DMS114 treated with DMSO at 0.1 percent for 48 hours (cell line): ENCODE measurements at regions not wholly inside any gene's neighbourhood (a gene's known extent, or its start where the extent isn't known, plus 50 kb on each side); places are given as distances from the start of the nearest gene placed in this dataset.
A peak's percentile ranks its signal among the peaks of the same experiment; 100 is the strongest.
"Not testable (repeated sequence)": the region's sequence is repeated elsewhere in the genome, so short reads cannot be mapped to it uniquely, and the experiment has no call there.

Experiments used
- DNase-seq: peaks from one replicate; lab custom pipeline; 2025; ENCODE audit not compliant: unreplicated experiment; lab: John Stamatoyannopoulos, UW

GRCh38 chr17:70510288-70510687 lies 341.0 kb downstream of the KCNJ2 start:
- DNase-seq: no peak

- no peak for DNase-seq
These were observed 348.5 kb downstream of the KCNJ2 start for GRCh38 chr17:70517816-70518215.

DNA sequence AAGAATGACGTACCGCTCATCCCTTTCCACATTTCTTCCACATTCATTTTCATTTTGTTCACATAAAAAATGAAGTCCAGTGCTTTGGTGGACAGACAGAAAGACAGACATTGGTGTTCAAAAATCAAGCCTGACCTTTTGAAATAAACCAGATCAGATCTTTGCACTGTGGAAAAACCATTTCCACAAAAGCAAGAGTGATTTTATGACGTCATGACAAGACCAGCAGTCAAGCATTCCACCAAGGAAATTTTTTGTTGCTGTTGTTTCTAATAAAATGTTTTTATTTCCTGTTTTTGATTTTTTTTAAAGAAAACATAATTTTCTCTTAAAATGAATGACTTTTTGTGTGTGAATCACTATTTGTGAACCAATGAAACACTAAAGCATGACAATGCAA lies 350.0 kb downstream of the KCNJ2 start:
- no peak for DNase-seq

DNA sequence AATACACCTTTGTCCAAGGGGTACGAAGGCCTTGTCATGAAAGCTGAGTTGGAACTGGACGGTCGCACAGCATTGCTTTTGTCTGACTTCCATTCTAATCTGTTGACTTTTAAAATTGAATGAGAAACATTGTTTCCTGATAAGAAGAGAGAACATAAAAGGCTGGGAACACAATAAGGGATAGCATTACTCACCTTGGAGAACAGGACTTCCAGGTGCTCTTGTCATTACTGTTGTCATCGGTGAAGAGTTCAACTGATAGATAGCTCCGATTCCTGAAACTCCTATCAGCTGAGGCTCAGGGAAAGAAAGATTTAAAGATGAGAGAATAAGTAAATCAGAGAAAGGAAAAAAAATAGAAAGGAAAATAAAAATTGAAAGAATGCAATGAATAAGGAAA lies 351.1 kb downstream of the KCNJ2 start:
- no peak for DNase-seq

- no peak for DNase-seq
These were observed 351.6 kb downstream of the KCNJ2 start for GRCh38 chr17:70520956-70521355.

DNA sequence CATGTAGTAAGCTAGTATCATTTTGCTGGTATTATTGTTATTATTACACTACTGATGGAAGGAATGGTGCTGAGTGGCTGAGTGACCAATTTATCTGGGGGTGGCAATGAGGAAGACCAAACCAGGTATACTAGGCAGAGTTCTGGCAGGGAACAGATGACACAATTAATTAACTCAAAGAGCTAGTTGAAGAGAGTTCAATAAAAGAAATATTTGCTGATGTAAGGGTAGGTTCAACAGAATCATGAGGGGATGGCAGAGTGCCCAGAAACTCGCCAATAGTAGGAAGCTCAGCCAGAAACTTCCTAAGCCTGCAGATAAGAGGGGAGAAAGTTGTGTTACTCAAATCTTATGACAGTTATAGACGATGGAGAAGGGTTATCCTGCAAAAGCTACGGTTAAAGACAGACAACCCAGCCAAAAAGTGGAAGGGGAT lies 352.5 kb downstream of the KCNJ2 start:
- no peak for DNase-seq

DNA sequence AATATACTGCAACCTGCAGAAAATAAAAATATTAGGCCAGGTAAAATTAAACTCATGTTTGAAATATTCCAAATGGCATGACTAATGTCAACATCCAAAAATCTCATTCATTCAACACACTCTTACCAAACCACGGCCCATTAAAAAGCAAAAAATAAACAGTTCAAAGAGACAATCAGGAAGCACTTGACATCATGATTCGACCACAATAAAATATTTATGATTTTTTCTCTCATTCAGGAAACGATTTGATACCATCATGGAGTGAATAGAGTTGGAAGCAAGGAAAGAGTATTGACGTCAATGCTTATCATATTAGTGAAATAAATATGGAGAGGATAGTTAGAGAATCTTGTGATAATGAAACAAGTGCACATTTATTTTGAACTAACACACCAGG lies 354.1 kb downstream of the KCNJ2 start:
- no peak for DNase-seq

DNA sequence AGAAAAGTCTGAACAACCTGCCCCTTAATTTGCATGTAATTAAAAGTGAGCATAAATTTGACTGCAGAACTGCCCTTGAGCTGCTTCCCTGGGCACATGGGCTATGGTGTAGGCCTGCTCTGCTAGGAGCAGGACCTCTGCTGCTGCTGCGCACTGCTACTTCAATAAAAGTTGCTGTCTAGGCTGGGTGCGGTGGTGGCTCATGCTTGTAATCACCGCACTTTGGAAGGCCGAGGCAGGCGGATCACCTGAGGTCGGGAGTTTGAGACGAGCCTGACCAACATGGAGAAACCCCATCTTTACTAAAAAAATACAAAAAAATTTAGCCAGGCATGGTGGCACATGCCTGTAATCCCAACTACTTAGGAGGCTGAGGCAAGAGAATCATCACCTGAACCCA lies 355.7 kb downstream of the KCNJ2 start:
- not testable (repeated sequence) for DNase-seq

GRCh38 chr17:70525961-70526360 lies 356.6 kb downstream of the KCNJ2 start:
- no peak for DNase-seq

DNA sequence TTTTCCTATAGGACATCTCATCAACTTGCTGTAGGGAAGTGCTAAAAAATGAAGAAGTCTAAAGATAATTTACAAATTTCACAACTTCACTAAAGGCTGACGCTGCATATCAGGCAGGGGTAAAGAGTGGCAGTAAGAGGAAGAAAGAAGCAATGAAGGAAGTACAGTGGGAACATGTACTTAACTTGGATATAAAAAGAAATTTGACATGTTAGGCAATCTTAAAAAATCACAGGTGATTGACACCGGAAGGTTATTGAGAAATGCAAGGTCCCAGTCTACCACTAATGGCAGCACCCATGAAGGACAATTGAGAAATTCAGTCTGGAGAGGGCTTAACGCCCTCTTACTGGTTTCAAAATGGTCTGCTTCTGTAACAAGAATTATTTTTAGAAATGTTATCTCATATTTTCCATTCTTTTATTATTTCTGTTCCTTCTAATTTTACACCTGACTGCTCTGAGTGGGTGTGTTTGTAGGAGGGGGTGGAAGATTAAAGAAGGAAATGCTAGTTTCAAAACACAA lies 358.1 kb downstream of the KCNJ2 start:
- DNase-seq: no peak

DNA sequence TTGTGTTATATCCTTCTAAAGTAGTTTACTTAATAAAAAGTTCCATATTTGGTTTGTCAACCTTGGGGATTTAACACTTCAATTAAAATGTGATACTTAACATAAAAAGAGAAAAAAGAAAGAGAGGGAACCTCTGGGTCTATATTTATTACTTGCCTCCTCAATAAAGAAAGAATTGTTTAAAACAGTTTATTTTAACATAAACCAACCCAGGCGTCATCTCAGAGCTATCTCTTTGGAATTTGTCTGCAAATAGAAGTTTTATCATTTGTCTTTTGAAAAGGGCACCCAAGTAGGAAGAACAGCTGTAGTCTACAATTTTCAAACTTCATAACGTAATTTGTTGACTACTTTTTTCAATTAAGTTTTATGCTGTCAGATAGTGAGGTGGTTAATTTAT lies 364.1 kb downstream of the KCNJ2 start:
- DNase-seq: no peak

DNA sequence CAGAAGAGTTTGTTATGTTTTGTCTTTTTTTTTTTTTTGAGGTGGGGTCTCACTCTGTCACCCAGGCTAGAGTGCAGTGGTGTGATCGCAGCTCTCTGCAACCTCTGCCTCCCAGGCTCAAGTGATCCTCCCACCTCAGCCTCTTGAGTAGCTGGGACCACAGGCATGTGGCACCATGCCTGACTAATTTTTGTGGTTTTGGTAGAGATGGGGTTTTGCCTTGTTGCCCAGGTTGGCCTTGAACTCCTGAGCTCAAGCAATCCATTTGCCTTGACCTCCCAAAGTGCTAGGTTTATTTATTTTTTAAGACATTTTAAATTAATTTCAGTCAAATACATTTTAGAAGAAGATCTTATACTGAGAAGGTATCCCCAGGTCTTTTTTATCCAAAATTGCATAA lies 366.7 kb downstream of the KCNJ2 start:
- DNase-seq: no peak

DNA sequence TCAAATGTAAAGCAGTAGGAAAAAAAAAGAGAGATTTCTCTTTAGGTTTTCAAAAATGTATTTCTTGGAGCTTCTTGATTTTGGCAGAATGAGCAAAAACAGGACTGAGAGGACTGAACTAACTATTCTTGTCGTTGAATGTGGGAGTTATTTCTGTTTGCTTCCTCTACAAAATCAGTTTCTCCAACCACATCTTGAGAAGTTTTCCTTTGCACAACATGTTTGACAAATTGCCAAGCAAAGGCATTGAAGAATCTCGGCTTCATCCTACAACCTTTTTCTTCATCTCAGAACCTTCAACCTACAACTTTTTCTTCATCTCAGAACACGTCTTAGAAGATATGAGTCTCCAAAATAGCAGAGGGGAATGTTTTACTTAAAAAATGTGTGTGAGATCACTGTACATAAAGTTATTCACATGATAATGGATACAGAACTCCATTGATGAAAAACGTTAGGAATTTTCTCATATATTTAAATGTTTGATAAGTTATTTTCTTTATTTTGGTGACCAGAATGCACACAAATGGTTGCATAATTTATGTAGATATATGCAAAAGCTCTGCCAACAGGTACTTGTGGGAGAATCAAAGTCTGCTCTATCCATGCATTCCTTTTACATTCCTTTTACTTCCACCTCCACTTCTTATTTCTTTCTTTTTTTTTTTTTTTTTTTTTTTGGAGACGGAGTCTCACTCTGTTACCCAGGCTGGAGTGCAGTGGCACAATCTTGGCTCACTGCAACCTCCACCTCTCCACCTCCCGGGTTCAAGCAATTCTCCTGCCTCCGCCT lies 370.0 kb downstream of the KCNJ2 start:
- DNase-seq: no peak

GRCh38 chr17:70542876-70543275 lies 373.5 kb downstream of the KCNJ2 start:
- DNase-seq: no peak

DNA sequence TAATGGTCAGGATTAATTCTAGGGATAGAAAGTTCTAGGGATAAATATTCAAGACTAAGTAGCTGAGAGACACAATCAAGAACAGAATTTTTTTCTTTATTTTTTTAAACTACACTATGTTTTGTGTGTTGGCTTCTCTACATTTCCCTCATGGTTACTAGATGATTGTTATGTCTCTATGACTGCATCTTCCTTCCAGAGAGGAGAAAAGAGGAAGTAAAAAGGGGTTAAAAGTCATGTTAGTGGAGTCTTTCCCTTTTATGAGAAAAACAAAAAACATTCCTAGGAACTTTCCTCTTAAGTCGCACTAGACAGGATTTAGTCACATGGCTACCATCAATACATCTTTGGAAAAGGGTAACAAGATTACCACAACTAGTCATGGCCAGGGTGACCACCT lies 375.0 kb downstream of the KCNJ2 start:
- DNase-seq: no peak

- DNase-seq: peak; percentile 5
These were observed 383.1 kb downstream of the KCNJ2 start for GRCh38 chr17:70552230-70552981.

DNA sequence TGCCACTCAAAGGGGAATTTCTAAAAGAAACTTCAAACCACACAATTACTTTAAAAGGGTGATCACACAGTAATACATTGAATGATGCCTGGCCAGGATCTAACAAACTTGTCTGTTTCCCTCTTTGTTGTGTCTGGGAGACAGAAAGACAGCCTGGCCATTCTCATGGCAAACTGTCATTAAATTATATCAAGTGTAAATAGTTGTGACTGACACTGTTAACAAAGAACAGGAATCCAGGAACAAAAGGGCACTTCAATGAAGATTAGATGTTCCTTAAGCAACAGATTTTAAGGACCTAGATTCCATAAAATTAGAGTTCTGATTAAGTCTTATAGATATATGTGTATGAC lies 383.6 kb downstream of the KCNJ2 start:
- no peak for DNase-seq

DNA sequence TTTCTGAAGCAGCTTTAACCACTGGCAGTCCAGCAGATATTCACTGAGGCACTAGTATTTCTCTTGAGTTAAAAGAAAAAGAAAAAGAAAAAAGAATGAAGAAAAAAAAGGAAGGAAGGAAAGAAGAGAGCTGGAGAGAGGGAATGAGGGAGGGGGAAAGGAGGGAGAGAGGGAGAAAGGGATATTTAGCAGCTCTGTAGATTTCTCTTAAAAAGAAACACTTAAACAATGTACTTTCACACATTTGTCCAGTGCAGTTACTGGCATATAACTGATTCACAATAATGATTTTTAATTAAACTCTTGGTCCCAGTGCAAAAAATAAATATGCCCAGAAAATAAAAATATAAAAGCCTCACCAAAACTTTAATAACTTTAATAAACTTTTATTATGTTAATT lies 386.4 kb downstream of the KCNJ2 start:
- DNase-seq: no peak

DNA sequence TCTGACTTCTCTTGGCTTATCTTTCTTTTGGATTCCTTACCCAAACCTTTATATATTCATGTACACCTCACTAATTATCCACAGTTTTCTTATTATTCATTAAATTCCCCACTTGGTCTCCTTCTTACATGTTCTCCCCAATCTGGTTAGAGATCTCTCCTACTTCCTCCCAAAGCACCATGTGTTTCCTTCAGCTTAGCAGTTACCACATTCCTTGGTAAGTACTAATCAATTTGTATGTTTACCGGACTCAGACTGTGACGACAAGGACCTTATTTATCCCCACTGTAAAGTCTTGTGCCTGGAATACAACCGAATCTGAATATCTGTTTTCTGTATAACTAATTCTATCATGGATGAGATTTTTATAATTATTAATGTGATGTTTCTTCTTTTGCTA lies 389.5 kb downstream of the KCNJ2 start:
- no peak for DNase-seq

- DNase-seq: no peak
These were observed 391.1 kb downstream of the KCNJ2 start for GRCh38 chr17:70560471-70560870.

DNA sequence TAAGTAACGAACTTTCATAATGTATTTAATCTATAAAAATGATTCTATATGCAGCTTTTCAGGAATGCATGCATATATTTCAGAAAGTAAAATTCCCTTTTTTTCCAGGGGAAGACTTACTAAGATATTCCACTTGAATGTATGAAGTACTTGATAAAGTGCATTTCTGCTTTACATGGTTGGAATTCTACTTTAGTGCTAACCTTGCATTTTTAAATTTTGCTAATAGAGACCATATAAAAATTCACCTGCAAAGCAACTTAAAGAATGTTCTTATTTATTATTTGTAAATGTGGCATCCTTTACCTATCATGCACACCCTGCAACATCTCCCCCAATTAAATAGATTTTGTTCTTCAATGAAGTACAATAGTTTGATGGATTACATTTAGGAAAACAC lies 392.8 kb downstream of the KCNJ2 start:
- DNase-seq: no peak

- DNase-seq: no peak
These were observed 394.0 kb downstream of the KCNJ2 start for GRCh38 chr17:70563281-70563820.
